IMR-90 (cell line): ENCODE measurements at regions not wholly inside any gene's neighbourhood (a gene's known extent, or its start where the extent isn't known, plus 50 kb on each side); places are given as distances from the start of the nearest gene placed in this dataset.

Experiments used
- CEBPB ChIP-seq: IDR thresholded peaks from 2 replicates; pipeline ENCODE4 v1.6.1; 2012; ENCODE audit warnings: low read depth, low read length, improper control_type of control experiment
- RAD21 ChIP-seq: IDR thresholded peaks from 2 replicates; pipeline ENCODE4 v1.6.1; 2012; ENCODE audit warnings: low read length, improper control_type of control experiment
- TF ChIP-seq, protein P1 (sequence below): conservative IDR thresholded peaks from 2 replicates; pipeline ENCODE4 v1.5.1; 2012; ENCODE audit warnings: mild to moderate bottlenecking, low read depth, low read length, improper control_type of control experiment

DNA sequence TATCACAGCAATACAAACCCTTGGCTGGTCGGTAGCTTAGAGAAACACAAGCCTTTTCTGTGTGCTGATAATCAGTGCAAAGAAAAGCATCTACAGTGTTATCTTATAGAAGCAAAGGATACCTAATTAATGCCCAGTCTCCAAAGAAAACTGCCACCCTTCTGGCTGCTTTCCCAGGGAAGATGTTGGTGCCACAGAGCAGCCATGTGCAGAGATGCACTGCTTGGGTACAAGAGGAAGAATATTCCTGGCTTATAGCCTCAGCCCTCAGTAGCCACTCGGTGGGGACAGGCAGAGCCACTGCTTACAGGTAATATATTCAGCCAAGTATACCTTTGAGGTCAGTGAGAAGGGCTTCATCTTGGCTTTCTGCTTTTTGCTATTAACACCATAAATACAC, 185.3 kb downstream of the PCSK1 start:
- no peak for TF ChIP-seq CEBPB
- no peak for TF ChIP-seq RAD21
- TF ChIP-seq, protein P1, sequence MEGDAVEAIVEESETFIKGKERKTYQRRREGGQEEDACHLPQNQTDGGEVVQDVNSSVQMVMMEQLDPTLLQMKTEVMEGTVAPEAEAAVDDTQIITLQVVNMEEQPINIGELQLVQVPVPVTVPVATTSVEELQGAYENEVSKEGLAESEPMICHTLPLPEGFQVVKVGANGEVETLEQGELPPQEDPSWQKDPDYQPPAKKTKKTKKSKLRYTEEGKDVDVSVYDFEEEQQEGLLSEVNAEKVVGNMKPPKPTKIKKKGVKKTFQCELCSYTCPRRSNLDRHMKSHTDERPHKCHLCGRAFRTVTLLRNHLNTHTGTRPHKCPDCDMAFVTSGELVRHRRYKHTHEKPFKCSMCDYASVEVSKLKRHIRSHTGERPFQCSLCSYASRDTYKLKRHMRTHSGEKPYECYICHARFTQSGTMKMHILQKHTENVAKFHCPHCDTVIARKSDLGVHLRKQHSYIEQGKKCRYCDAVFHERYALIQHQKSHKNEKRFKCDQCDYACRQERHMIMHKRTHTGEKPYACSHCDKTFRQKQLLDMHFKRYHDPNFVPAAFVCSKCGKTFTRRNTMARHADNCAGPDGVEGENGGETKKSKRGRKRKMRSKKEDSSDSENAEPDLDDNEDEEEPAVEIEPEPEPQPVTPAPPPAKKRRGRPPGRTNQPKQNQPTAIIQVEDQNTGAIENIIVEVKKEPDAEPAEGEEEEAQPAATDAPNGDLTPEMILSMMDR, result no peak
